Body of pancreas (tissue), 4 donors: ENCODE measurements at regions not wholly inside any gene's neighbourhood (a gene's known extent, or its start where the extent isn't known, plus 50 kb on each side); places are given as distances from the start of the nearest gene placed in this dataset.

Experiments
- CTCF ChIP-seq, 7 experiments: fragments of 450-650 bp in 4 of 7; fragments of 200-600 bp in 3 of 7; sonication (generic) in 3 of 7; IDR thresholded peaks; one replicate each; pipeline ENCODE4 v1.5.1; 2016 to 2019; ENCODE audit warnings: antibody characterized with exemption in 7 of 7
- POLR2A ChIP-seq, 3 donors: fragments of 450-650 bp; IDR thresholded peaks; one replicate each; pipeline ENCODE4 v1.6.1; 2016; ENCODE audit warnings: antibody characterized with exemption in 3 of 3, mild to moderate bottlenecking in 2 of 3

- no peak for TF ChIP-seq CTCF (IDR thresholded peaks at IDR 0.05)
- TF ChIP-seq POLR2A (IDR thresholded peaks at IDR 0.05) = no peak
These were observed 129.4 kb upstream of the MYO10 start for GRCh38 chr5:17065458-17065857.
